ENCODE measurements at regions not wholly inside any gene's neighbourhood (a gene's known extent, or its start where the extent isn't known, plus 50 kb on each side); places are given as distances from the start of the nearest gene placed in this dataset.
A peak's percentile ranks its signal among the peaks of the same experiment; 100 is the strongest.
"Not testable (repeated sequence)": the region's sequence is repeated elsewhere in the genome, so short reads cannot be mapped to it uniquely, and the experiment has no call there.

GRCh38 chr5:125486634-125487033 is 740.2 kb upstream of the ZNF608 start:
- no peak for DNase-seq (ENCODE audit: missing footprints)
- intact Hi-C loops (cut with DNase I), result no loop called here
- no peak for ATAC-seq

DNA sequence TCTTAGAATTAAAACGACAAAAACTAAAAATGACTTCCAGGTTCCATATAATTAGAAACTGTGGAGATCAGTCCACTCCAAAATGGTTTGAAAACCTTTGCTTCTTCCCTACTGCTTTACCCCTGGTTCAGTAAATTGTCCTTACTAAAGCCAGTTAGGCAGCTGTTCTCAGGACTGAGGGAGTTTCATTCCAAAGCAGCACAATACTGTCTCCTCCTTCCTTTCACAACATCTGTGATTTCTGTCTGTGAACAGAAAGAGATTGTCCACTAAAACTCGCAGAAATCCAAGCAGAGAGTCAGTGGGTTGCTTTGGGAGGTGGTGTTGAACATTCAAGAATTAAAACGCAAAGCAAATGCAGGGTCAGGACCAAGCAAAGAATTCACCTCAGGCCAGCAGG is 740.8 kb upstream of the ZNF608 start:
- intact Hi-C loops (cut with DNase I), result no loop called here
- no peak for DNase-seq (ENCODE audit: missing footprints)
- ATAC-seq, result no peak

DNA sequence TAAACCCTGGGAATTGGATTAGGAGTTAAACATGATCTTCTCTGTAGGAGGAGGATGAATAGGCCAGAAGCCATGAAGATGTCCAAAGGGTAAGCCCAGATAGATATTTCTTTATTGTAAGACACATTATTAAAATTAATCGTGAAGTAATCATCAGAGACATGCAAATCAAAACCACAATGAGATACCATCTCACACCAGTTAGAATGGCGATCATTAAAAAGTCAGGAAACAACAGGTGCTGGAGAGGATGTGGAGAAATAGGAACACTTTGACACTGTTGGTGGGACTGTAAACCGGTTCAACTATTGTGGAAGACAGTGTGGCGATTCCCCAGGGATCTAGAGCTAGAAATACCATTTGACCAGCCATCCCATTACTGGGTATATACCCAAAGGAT is 741.2 kb upstream of the ZNF608 start:
- ATAC-seq; DNase-seq (ENCODE audit: missing footprints); intact Hi-C loops (cut with DNase I): not testable (repeated sequence)

GRCh38 chr5:125489146-125489545 is 742.7 kb upstream of the ZNF608 start:
- intact Hi-C loops (cut with DNase I), result no loop called here
- no peak for ATAC-seq
- no peak for DNase-seq (ENCODE audit: missing footprints)

DNA sequence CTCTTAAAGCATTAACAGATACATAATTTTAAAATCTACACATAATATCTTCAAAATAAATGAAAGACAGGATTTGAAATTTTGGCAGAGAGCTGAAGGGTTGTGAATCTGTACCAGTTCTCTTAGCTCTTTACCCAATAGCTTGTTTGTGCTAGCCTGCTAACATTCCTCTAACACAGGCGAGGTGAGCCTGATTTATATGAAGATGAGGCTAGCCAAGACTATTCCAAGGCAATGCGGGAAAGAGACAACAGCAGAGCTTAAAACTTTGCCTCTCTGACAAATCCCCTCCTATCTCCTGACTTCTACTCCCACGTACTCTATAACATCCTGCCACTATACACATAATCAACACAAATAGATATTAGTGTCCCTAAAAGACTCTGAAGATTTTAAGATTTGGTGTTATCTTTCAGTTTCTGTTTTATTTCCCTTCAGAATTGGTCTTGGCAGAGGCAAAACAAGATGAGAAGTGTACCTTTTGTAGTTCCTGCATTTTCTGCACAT is 745.6 kb upstream of the ZNF608 start:
- intact Hi-C loops (cut with DNase I), result no loop called here
- no peak for DNase-seq (ENCODE audit: missing footprints)
- ATAC-seq, result no peak

DNA sequence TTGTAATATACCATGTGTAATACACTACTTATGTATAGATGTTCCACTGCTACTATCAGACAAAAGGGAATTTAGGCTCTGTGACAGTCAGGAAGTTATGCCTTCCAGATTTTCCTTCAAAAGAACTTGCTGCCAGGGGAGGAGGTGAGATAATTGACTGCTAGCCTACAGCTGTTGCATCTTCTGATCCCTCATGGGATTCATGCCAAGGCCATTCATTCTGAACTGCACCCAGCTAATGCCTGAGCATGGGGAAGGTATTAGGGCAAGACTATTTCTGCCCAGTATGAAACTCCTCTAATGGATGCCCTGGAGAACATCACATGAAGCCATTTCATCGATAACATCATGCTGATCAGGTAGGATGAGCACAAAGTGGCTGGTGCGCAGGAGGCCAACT is 746.5 kb upstream of the ZNF608 start:
- DNase-seq (ENCODE audit: missing footprints), result no peak
- intact Hi-C loops (cut with DNase I), result no loop called here
- no peak for ATAC-seq

DNA sequence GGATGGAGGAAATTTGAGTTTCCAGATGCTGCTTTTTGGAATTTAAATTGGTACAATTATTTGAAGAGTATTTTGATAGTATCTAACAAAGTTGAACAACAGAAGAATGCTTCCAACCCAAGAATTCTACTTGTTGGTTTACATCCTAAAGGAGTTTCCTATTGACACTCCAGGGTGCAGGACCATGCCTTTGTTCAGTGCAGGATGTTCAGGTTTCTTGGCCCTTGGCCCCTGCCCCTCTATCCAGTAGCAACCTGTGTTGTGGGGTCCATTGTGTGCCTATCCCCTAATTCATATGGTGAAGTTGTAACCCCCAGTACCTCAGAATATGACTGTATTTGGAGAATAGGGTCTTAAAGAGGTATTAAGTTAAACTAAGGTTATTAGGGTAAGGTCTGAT is 750.0 kb upstream of the ZNF608 start:
- intact Hi-C loops (cut with DNase I), result no loop called here
- no peak for ATAC-seq
- no peak for DNase-seq (ENCODE audit: missing footprints)

DNA sequence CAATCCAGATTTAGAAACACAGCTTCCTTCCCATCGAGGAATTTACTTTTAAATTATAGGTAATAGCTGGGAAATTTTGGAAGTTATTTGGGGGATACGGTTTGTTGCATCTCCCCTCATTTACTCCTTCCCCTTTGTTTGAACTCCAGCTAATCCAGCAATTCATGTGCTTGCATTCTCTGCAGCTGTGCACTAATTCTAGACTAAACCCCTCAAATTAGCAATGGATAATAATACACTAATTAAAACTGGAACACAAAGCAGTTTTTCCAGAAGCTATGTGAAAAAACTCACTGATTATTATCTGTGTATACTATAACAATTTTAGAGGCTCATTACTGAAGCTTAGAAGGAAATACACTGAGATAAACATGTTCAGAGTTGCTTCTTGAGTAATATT is 751.2 kb upstream of the ZNF608 start:
- intact Hi-C loops (cut with DNase I), result no loop called here
- ATAC-seq (no peak), DNase-seq (ENCODE audit: missing footprints) (no peak)

- no peak for DNase-seq (ENCODE audit: missing footprints)
- intact Hi-C loops (cut with DNase I), result no loop called here
- ATAC-seq, result no peak
Observed at GRCh38 chr5:125499636-125500332, 753.3 kb upstream of the ZNF608 start.

- DNase-seq (ENCODE audit: missing footprints), result no peak
- no peak for ATAC-seq
- intact Hi-C loops (cut with DNase I), result no loop called here
Observed at GRCh38 chr5:125501396-125501795, 755.0 kb upstream of the ZNF608 start.

DNA sequence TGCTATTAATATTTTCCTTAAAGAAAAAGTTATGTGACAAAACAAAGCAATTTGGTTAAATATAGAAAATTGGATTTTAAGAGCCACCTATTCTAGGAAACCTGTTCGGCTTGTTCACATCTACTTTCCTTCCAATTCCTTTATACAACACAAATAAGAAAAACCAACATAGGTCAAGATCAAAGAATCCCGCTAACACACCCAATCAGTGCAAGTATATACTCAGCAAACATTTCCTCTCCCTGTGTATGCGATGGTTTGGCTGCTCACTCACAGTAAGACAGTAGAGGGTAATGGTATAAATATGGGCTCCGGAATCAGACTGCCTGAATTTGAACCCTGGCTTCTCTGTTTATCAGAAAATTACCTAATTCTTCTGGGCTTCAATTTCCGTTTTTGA is 757.5 kb upstream of the ZNF608 start:
- no peak for ATAC-seq

DNA sequence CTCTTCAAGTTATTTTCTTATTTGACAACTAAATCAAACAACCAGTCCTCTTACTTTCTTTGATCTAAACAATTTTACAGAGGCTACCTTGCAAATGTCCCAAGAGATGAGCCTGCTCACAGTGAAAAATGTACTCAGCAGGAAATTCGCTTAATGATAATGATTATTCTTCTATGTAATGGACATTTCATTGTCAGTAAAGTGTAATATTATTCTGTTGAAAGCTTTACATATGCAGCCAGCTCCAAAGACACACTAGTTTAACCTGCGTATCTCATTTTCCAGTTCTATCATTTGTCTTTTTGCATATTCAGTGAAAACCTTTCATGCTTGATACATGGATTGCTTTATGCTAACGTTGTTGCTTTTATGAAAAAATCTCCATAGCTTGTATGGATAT is 758.7 kb upstream of the ZNF608 start:
- ATAC-seq, result no peak
- intact Hi-C loops (cut with DNase I), result no loop called here
- no peak for DNase-seq (ENCODE audit: missing footprints)

More for the DNA sequence above, 757.5 kb upstream of the ZNF608 start:
- no peak for DNase-seq (ENCODE audit: missing footprints)
- intact Hi-C loops (cut with DNase I), result no loop called here

- intact Hi-C loops (cut with DNase I), result no loop called here
- DNase-seq (ENCODE audit: missing footprints) (no peak), ATAC-seq (no peak)
Observed at GRCh38 chr5:125506124-125506523, 759.7 kb upstream of the ZNF608 start.

DNA sequence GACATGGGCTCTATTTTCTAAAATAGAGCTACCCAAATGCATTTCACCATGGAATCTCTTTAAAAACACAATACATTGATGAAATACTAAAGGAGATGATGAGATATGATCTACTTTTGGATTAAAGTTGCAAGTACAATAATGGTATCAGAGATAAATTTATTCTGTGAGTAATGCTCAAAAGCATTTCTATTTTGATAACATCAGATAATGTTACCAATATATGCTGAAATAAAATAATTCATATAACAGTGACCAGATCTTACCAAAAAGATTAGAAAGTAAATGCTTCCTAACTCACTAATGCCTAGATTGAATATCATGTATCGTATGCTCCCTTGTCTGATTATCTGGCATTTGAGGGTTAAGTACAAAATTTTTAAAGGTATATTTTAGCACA is 761.8 kb upstream of the ZNF608 start:
- DNase-seq (ENCODE audit: missing footprints) (no peak), ATAC-seq (no peak)
- intact Hi-C loops (cut with DNase I), result no loop called here

GRCh38 chr5:125510651-125511050 is 764.2 kb upstream of the ZNF608 start:
- ATAC-seq (no peak), DNase-seq (ENCODE audit: missing footprints) (no peak)
- intact Hi-C loops (cut with DNase I), result no loop called here

DNA sequence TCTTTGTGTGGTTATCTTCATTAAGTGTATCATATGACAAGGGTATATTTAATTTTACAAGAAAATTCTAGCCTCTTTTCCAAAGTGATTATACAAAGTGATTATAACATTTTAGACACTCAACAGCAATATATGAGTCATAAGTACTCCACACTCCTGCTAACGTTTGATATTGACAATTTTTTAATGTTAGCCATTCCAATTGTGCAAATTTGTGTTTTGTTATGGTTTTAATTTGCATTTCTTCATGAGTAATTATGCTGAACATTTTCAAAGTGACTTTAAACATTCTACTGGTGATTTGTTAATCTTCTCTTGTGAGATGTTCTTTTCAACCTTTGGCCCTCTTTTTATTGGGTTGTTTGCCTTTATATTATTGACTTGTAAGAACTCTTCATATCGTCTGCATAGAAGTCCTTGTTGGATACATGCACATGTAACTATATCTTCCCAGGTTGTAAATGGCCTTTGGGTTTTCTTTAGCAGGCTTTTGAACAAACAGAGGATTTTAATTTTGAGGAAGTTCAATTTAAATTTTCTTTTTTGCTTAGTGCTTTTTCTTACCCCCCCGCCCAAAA is 771.6 kb upstream of the ZNF608 start:
- intact Hi-C loops (cut with DNase I), result no loop called here
- ATAC-seq, result no peak
- no peak for DNase-seq (ENCODE audit: missing footprints)

- DNase-seq (ENCODE audit: missing footprints), result no peak
- no peak for ATAC-seq
- intact Hi-C loops (cut with DNase I), result no loop called here
Observed at GRCh38 chr5:125521289-125521688, 774.9 kb upstream of the ZNF608 start.

GRCh38 chr5:125525356-125525755 is 778.9 kb upstream of the ZNF608 start:
- intact Hi-C loops (cut with DNase I), result no loop called here
- ATAC-seq (peak; percentile 39), DNase-seq (ENCODE audit: missing footprints) (no peak)

- intact Hi-C loops (cut with DNase I), result no loop called here
- DNase-seq (ENCODE audit: missing footprints) (no peak), ATAC-seq (peak; percentile 23)
Observed at GRCh38 chr5:125526966-125527365, 780.5 kb upstream of the ZNF608 start.

DNA sequence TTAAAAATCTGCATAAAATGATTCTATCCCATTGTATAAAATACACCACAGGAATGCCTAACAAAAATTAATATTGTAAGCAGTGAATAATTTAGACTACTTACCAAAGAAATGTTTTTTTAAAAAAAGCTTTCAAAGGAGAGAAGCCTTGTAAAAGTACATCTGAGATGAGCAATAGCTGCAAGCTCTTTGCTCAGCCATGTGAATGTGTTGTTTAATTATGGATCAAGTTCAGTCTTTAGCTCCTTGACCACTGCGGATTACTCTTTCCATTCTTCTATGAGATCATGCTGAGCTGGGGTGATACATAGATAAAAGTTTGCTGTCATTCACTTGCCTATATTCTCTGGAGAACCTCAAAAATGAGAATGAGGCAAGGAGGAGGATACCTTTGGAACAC is 782.4 kb upstream of the ZNF608 start:
- DNase-seq (ENCODE audit: missing footprints), result no peak
- intact Hi-C loops (cut with DNase I), result no loop called here

More for the DNA sequence above, 782.4 kb upstream of the ZNF608 start:
- no peak for ATAC-seq
